IMR-90 (cell line): ENCODE measurements at regions not wholly inside any gene's neighbourhood (a gene's known extent, or its start where the extent isn't known, plus 50 kb on each side); places are given as distances from the start of the nearest gene placed in this dataset.

Experiments used
- ATAC-seq: fragments of 200-7000 bp; cut with Tn5 transposase; 2 replicates; pipeline ENCODE4 v1.9.1; 2020; ENCODE audit warnings: low read depth, mild to moderate bottlenecking, moderate library complexity
- BruUV-seq: library from RNA; stranded (reverse); fragments of 400-500 nt; replicated peaks from 2 replicates; lab custom pipeline; 2021; lab: Mats Ljungman, UMichigan
- CTCF ChIA-PET: fragments of 300-600 bp; formaldehyde crosslinking; extraction: SDS; loops from one replicate; lab custom pipeline; 2021; ENCODE audit warnings: antibody characterized with exemption; lab: Yijun Ruan, JAX
- POLR2A ChIA-PET: fragments of 300-600 bp; sonication (Branson Sonifier 250); formaldehyde crosslinking; loops from one replicate; lab custom pipeline; 2022; ENCODE audit warnings: antibody characterized with exemption; ENCODE audit not compliant: unreplicated experiment; lab: Charles Lee
- DNase-seq: peaks from one replicate; pipeline ENCODE4 v3.0.0; 2013
- H2AFZ ChIP-seq: replicated peaks from 2 replicates; pipeline ENCODE3; 2013; ENCODE audit warnings: low read length, mild to moderate bottlenecking; ENCODE audit not compliant: poor library complexity
- H2AK5ac ChIP-seq: 2 replicates; pipeline ENCODE4 v1.6.1; 2013; ENCODE audit warnings: low read depth, low read length, inconsistent platforms
- H2AK9ac ChIP-seq: replicated peaks from 2 replicates; pipeline ENCODE3; 2013; ENCODE audit warnings: mild to moderate bottlenecking, low read depth, low read length, moderate library complexity; ENCODE audit not compliant: poor library complexity
- H2BK120ac ChIP-seq: 2 replicates; pipeline ENCODE4 v1.6.1; 2013; ENCODE audit warnings: low read depth, low read length, inconsistent platforms
- H2BK15ac ChIP-seq: 3 replicates; pipeline ENCODE4 v1.6.1; 2013; ENCODE audit warnings: low read depth, low read length, inconsistent platforms
- H2BK20ac ChIP-seq: 2 replicates; pipeline ENCODE4 v1.6.1; 2013; ENCODE audit warnings: low read depth, mild to moderate bottlenecking, inconsistent platforms, low read length, moderate library complexity
- H2BK5ac ChIP-seq: 2 replicates; pipeline ENCODE4 v1.6.1; 2013; ENCODE audit warnings: mild to moderate bottlenecking, low read depth, low read length, inconsistent platforms; ENCODE audit not compliant: poor library complexity, severe bottlenecking
- H3K14ac ChIP-seq: replicated peaks from 2 replicates; pipeline ENCODE4 v1.6.1; 2013; ENCODE audit warnings: low read depth, low read length, inconsistent platforms
- H3K18ac ChIP-seq: 2 replicates; pipeline ENCODE4 v1.6.1; 2013; ENCODE audit warnings: low read depth, low read length, control low read depth
- H3K23ac ChIP-seq: 2 replicates; pipeline ENCODE4 v1.6.1; 2013; ENCODE audit warnings: low read depth, low read length, inconsistent platforms
- H3K27ac ChIP-seq: 2 replicates; pipeline ENCODE4 v1.5.1; 2013; ENCODE audit warnings: mild to moderate bottlenecking, control low read depth, low read length; ENCODE audit not compliant: insufficient read depth
- H3K27me3 ChIP-seq: 2 replicates; pipeline ENCODE4 v1.6.1; 2013; ENCODE audit warnings: low read length; ENCODE audit not compliant: control insufficient read depth, insufficient read depth
- H3K36me3 ChIP-seq: 2 replicates; pipeline ENCODE4 v1.6.1; 2013; ENCODE audit warnings: low read length, mixed read lengths; ENCODE audit not compliant: control insufficient read depth, insufficient read depth
- H3K4ac ChIP-seq: 2 replicates; pipeline ENCODE4 v1.6.1; 2013; ENCODE audit warnings: low read depth, low read length, inconsistent platforms
- H3K4me1 ChIP-seq: 2 replicates; pipeline ENCODE4 v1.6.1; 2013; ENCODE audit warnings: low read length, mixed read lengths; ENCODE audit not compliant: control insufficient read depth, insufficient read depth
- H3K4me2 ChIP-seq: 2 replicates; pipeline ENCODE4 v1.6.1; 2013; ENCODE audit warnings: low read depth, mild to moderate bottlenecking, control low read depth, low read length, moderate library complexity
- H3K4me3 ChIP-seq: 2 replicates; pipeline ENCODE4 v1.5.1; 2013; ENCODE audit warnings: low read depth, mild to moderate bottlenecking, control low read depth, low read length, moderate library complexity; ENCODE audit not compliant: insufficient read depth
- H3K56ac ChIP-seq: 2 replicates; pipeline ENCODE4 v1.6.1; 2013; ENCODE audit warnings: low read length, inconsistent platforms; ENCODE audit not compliant: insufficient read depth; ENCODE audit errors: extremely low read depth
- H3K79me1 ChIP-seq, 2 experiments: 2 replicates each; pipeline ENCODE4 v1.6.1; 2013; ENCODE audit warnings: low read length in 2 of 2, inconsistent platforms in 1 of 2, low read depth in 1 of 2
- H3K9ac ChIP-seq: 2 replicates; pipeline ENCODE4 v1.6.1; 2013; ENCODE audit warnings: low read depth, low read length, control low read depth
- H3K9me1 ChIP-seq: 2 replicates; pipeline ENCODE4 v1.6.1; 2013; ENCODE audit warnings: low read length, inconsistent platforms; ENCODE audit not compliant: insufficient read depth
- H3K9me3 ChIP-seq: 2 replicates; pipeline ENCODE4 v1.6.1; 2013; ENCODE audit warnings: low read length; ENCODE audit not compliant: control insufficient read depth, insufficient read depth
- H4K20me1 ChIP-seq: 2 replicates; pipeline ENCODE4 v1.6.1; 2013; ENCODE audit warnings: low read length, inconsistent platforms; ENCODE audit not compliant: insufficient read depth
- H4K5ac ChIP-seq: 2 replicates; pipeline ENCODE4 v1.6.1; 2013; ENCODE audit warnings: mild to moderate bottlenecking, low read depth, low read length, control low read depth
- H4K8ac ChIP-seq, 2 experiments: 2 replicates each; pipeline ENCODE4 v1.6.1; 2013; ENCODE audit warnings: low read depth in 2 of 2, low read length in 2 of 2, control low read depth in 1 of 2, inconsistent platforms in 1 of 2
- H4K91ac ChIP-seq: 2 replicates; pipeline ENCODE4 v1.6.1; 2013; ENCODE audit warnings: low read depth, low read length, inconsistent platforms; ENCODE audit not compliant: insufficient read depth
- BHLHE40 ChIP-seq: fragments of 150-350 bp; IDR thresholded peaks from 2 replicates; pipeline ENCODE4 v1.6.1; 2016; ENCODE audit warnings: mild to moderate bottlenecking, low read depth, low read length
- CEBPB ChIP-seq: IDR thresholded peaks from 2 replicates; pipeline ENCODE4 v1.6.1; 2012; ENCODE audit warnings: low read depth, low read length, improper control_type of control experiment
- CTCF ChIP-seq: conservative IDR thresholded peaks from 2 replicates; pipeline ENCODE4 v1.5.1; 2012; ENCODE audit warnings: mild to moderate bottlenecking, low read depth, low read length, improper control_type of control experiment
- MAZ ChIP-seq: IDR thresholded peaks from 2 replicates; pipeline ENCODE4 v1.6.1; 2012; ENCODE audit warnings: low read depth, mild to moderate bottlenecking, low read length, improper control_type of control experiment, moderate library complexity, borderline replicate concordance
- MXI1 ChIP-seq: IDR thresholded peaks from 2 replicates; pipeline ENCODE4 v1.6.1; 2012; ENCODE audit warnings: low read depth, mild to moderate bottlenecking, low read length, moderate library complexity, borderline replicate concordance
- NFE2L2 ChIP-seq: fragments of 150-350 bp; IDR thresholded peaks from 2 replicates; pipeline ENCODE4 v1.6.1; 2016; ENCODE audit warnings: low read depth, mild to moderate bottlenecking, low read length
- POLR2A ChIP-seq: IDR thresholded peaks from 2 replicates; pipeline ENCODE4 v1.6.1; 2012; ENCODE audit warnings: mild to moderate bottlenecking, low read depth, low read length
- RCOR1 ChIP-seq: IDR thresholded peaks from 2 replicates; pipeline ENCODE4 v1.6.1; 2012; ENCODE audit warnings: mild to moderate bottlenecking, low read length, improper control_type of control experiment; ENCODE audit not compliant: insufficient replicate concordance
- USF2 ChIP-seq: fragments of 150-350 bp; IDR thresholded peaks from 2 replicates; pipeline ENCODE4 v1.6.1; 2017; ENCODE audit warnings: mild to moderate bottlenecking, antibody characterized with exemption, low read length, low read depth
- WGBS, 2 experiments: methylation state at CpG; one replicate each; pipeline versions ENCODE4 v1.1.5 to v1.1.7; 2013; ENCODE audit warnings: missing lambda C conversion rate in 2 of 2; ENCODE audit not compliant: insufficient read length in 1 of 2; ENCODE audit errors: extremely low coverage in 2 of 2; 5-methylcytosine and 5-hydroxymethylcytosine counted together
- dilution Hi-C: fragments of 300-500 bp; cut with HindIII; formaldehyde crosslinking; loops from one replicate; pipeline ENCODE4 v1.14.3; 2018; ENCODE audit warnings: low sequenced_read_pairs; ENCODE audit not compliant: unreplicated experiment
- in situ Hi-C: fragments of 300-500 bp; cut with MboI; formaldehyde crosslinking; loops from 3 replicates; pipeline ENCODE4 v1.14.3; 2019; ENCODE audit warnings: low sequenced_read_pairs, inconsistent platforms, mixed read lengths
- intact Hi-C: fragments of 100-400 bp; cut with micrococcal nuclease; formaldehyde crosslinking; loops from 2 replicates; pipeline ENCODE4 v1.10.0; 2022

GRCh38 chr1:72394457-72394856 lies 112.1 kb upstream of the NEGR1 start:
- intact Hi-C loops: no loop called here
- no peaks in the 10 kb centered on the region for H3K36me3 ChIP-seq
- no peak overlapping the region for H3K4me3 ChIP-seq
- H2BK120ac ChIP-seq: no peak overlapping the region
- ChIA-PET POLR2A (no interaction called here), CTCF (no interaction called here)
- no peak overlapping the region for H2BK15ac ChIP-seq
- H2AFZ ChIP-seq: no peak overlapping the region
- no TSS peak for BruUV-seq
- ATAC-seq (no peak), DNase-seq (no peak)
- no peak overlapping the region for H2AK9ac ChIP-seq
- 80% methylated on average over 1 of the region's 3 CpGs; no CpG with 5 or more reads in 1 of the 2 experiments for WGBS, 2 experiments
- H2BK20ac ChIP-seq: no peak overlapping the region; the same call in 1 of the 2 replicates
- no peaks in the 10 kb centered on the region for H3K9me1 ChIP-seq
- H4K5ac ChIP-seq: no peak overlapping the region
- H2BK5ac ChIP-seq: no peak overlapping the region
- no peak overlapping the region for H3K14ac ChIP-seq
- H4K8ac ChIP-seq: no peak overlapping the region
- no peak overlapping the region for H3K4me2 ChIP-seq
- no peak overlapping the region for H3K27ac ChIP-seq
- in situ Hi-C loops: no loop called here
- no peak overlapping the region for H3K56ac ChIP-seq
- no peak overlapping the region for H3K23ac ChIP-seq
- H3K9me3 ChIP-seq: no peaks in the 10 kb centered on the region
- no peak overlapping the region for H3K4ac ChIP-seq
- no peak overlapping the region for H2AK5ac ChIP-seq
- dilution Hi-C loops: no loop called here
- H4K91ac ChIP-seq: no peak overlapping the region
- no peaks in the 10 kb centered on the region for H4K20me1 ChIP-seq
- H3K9ac ChIP-seq: no peak overlapping the region
- TF ChIP-seq RCOR1 (no peak), USF2 (no peak), CTCF (no peak), MXI1 (no peak), BHLHE40 (no peak), MAZ (no peak), CEBPB (no peak), POLR2A (no peak), NFE2L2 (no peak)
- no peak overlapping the region for H3K18ac ChIP-seq
- H3K4me1 ChIP-seq: peaks cover 2% of the 10 kb centered on the region; the same call in 1 of the 2 replicates
- H3K27me3 ChIP-seq: no peaks in the 10 kb centered on the region
- no peaks in the 10 kb centered on the region for H3K79me1 ChIP-seq
